RWPE1 (cell line): ENCODE measurements at regions not wholly inside any gene's neighbourhood (a gene's known extent, or its start where the extent isn't known, plus 50 kb on each side); places are given as distances from the start of the nearest gene placed in this dataset.

Experiments
- CTCF ChIA-PET: fragments of 350-600 bp; sonication (Branson Sonifier 250); formaldehyde crosslinking; extraction: SDS; loops from one replicate; lab custom pipeline; 2021; lab: Yijun Ruan, JAX
- POLR2A ChIA-PET: fragments of 400-600 bp; formaldehyde crosslinking; extraction: SDS; loops from one replicate; lab custom pipeline; 2020; ENCODE audit warnings: antibody characterized with exemption; ENCODE audit not compliant: low non-redundant PET; lab: Yijun Ruan, JAX
- DNase-seq: peaks from one replicate; pipeline ENCODE4 v3.0.0; 2012; ENCODE audit warnings: low spot score
- H3K27ac ChIP-seq: fragments of 450-650 bp; 2 replicates; pipeline ENCODE4 v1.5.1; 2017
- CTCF ChIP-seq: fragments of 450-650 bp; conservative IDR thresholded peaks from 2 replicates; pipeline ENCODE4 v1.5.1; 2017; ENCODE audit warnings: low read depth, mild to moderate bottlenecking

- POLR2A ChIA-PET, result no interaction called here
- CTCF ChIA-PET, result no interaction called here
- no peak for TF ChIP-seq CTCF
- no peak for DNase-seq
- no peak overlapping the region for H3K27ac ChIP-seq
Observed at GRCh38 chr9:74373348-74373747, 123.8 kb upstream of the RORB start.

- ChIA-PET POLR2A (no interaction called here), CTCF (interaction anchor here (1.0 to 2.0 kb wide), 3 partner anchors 211 to 1178 kb away, joined by 3 to 5 read pairs (median 4); no protein-coding TSS in a partner anchor)
- peak; percentile 33 for DNase-seq
- no peak overlapping the region for H3K27ac ChIP-seq
- peak; percentile 20; the same call in 1 of the 2 replicates for TF ChIP-seq CTCF
Observed at GRCh38 chr9:74379718-74380117, 117.4 kb upstream of the RORB start.

- POLR2A ChIA-PET, result no interaction called here
- CTCF ChIA-PET, result no interaction called here
- TF ChIP-seq CTCF, result no peak
- no peak for DNase-seq
- no peak overlapping the region for H3K27ac ChIP-seq
Observed at GRCh38 chr9:74391816-74392215, 105.3 kb upstream of the RORB start.

GRCh38 chr9:74403581-74403980, 93.6 kb upstream of the RORB start:
- ChIA-PET POLR2A (no interaction called here), CTCF (interaction anchor here (0.7 kb wide), 1 partner anchor 10 kb away, joined by 3 read pairs; no protein-coding TSS in a partner anchor)
- no peak overlapping the region for H3K27ac ChIP-seq
- TF ChIP-seq CTCF, result no peak
- no peak for DNase-seq

GRCh38 chr9:74404620-74405019, 92.5 kb upstream of the RORB start:
- POLR2A ChIA-PET, result no interaction called here
- H3K27ac ChIP-seq, result no peak overlapping the region
- no peak for DNase-seq
- CTCF ChIA-PET, result interaction anchor here (0.6 kb wide), 1 partner anchor 722 kb away, joined by 3 read pairs; no protein-coding TSS in a partner anchor
- no peak for TF ChIP-seq CTCF

- DNase-seq, result no peak
- no peak overlapping the region for H3K27ac ChIP-seq
- TF ChIP-seq CTCF, result no peak
- CTCF ChIA-PET, result no interaction called here
- POLR2A ChIA-PET, result no interaction called here
Observed at GRCh38 chr9:74407166-74407565, 90.0 kb upstream of the RORB start.
